Fibroblast of the aortic adventitia (primary cell): ENCODE measurements at regions not wholly inside any gene's neighbourhood (a gene's known extent, or its start where the extent isn't known, plus 50 kb on each side); places are given as distances from the start of the nearest gene placed in this dataset.

Experiments
- DNase-seq: peaks from one replicate; pipeline ENCODE4 v3.0.0-alpha.2; 2010; ENCODE audit warnings: low read depth
- H3K4me3 ChIP-seq: 2 replicates; pipeline ENCODE4 v1.5.1; 2011; ENCODE audit warnings: low read depth, mild to moderate bottlenecking, control low read depth, low read length, moderate library complexity
- TF ChIP-seq, protein P1 (sequence below): IDR thresholded peaks from 2 replicates; pipeline ENCODE4 v1.5.1; 2011; ENCODE audit warnings: mild to moderate bottlenecking, low read length, control low read depth, inconsistent platforms; ENCODE audit not compliant: insufficient read depth

DNA sequence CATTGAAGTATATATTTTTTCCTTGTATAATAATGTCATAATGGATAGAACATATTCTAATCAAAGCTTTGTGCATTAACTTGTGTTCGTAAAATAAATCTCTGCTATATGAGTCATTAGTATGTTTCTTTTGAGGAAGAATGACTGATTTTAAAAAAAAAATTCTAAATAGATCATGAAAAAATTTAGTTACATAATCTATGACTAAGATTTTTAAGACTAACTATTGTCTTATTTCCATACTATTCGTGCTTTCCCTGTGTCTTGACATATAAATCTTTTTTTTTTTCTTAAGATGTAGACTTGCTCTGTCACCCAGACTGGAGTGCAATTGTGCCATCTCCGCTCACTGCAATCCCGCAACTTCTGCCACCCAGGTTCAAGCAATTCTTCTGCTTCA, 226.1 kb downstream of the DSEL start:
- TF ChIP-seq, protein P1, sequence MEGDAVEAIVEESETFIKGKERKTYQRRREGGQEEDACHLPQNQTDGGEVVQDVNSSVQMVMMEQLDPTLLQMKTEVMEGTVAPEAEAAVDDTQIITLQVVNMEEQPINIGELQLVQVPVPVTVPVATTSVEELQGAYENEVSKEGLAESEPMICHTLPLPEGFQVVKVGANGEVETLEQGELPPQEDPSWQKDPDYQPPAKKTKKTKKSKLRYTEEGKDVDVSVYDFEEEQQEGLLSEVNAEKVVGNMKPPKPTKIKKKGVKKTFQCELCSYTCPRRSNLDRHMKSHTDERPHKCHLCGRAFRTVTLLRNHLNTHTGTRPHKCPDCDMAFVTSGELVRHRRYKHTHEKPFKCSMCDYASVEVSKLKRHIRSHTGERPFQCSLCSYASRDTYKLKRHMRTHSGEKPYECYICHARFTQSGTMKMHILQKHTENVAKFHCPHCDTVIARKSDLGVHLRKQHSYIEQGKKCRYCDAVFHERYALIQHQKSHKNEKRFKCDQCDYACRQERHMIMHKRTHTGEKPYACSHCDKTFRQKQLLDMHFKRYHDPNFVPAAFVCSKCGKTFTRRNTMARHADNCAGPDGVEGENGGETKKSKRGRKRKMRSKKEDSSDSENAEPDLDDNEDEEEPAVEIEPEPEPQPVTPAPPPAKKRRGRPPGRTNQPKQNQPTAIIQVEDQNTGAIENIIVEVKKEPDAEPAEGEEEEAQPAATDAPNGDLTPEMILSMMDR = no peak
- DNase-seq = no peak
- no peak overlapping the region for H3K4me3 ChIP-seq

DNA sequence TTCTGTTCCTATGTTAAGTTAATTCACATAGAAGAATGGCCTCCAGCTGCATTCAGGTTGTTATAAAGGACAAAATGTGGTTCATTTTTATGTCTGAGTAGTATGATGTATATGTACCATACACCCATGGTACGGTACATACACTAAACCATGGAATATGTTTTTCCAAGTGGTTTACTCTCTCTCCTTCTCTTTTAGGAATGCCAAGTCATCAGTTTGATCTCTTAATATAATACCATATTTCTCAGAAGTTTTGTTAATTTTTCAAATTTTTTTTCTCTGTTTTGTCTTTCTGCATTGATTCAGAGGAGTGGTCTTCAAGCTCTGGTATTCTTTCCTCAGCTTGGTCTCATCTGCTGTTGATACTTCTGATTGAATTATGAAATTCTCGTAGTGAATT, 230.9 kb downstream of the DSEL start:
- TF ChIP-seq, protein P1 = no peak

DNA sequence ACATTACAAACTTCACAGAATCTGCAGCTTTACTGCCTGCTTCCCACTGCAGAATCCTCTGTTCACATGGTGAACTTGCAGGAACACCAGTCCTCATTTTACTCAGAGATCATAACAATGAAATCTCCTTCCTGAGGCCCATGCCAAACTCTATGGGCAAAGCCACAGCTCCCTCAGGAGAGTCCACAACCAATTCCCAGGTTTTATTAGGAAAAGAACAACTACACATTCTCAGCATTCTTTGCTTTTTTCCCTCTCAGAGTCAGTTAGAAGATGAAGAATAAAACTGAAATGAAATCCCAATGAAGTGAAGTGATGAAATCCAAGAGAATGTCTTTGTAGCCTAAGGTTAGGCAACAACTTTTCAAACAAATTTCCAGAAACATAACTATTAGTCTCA, 233.7 kb downstream of the DSEL start:
- no peak overlapping the region for H3K4me3 ChIP-seq
- DNase-seq = peak; percentile 79
- TF ChIP-seq, protein P1 = no peak

More for the DNA sequence above, 230.9 kb downstream of the DSEL start:
- no peak overlapping the region for H3K4me3 ChIP-seq
- no peak for DNase-seq

DNA sequence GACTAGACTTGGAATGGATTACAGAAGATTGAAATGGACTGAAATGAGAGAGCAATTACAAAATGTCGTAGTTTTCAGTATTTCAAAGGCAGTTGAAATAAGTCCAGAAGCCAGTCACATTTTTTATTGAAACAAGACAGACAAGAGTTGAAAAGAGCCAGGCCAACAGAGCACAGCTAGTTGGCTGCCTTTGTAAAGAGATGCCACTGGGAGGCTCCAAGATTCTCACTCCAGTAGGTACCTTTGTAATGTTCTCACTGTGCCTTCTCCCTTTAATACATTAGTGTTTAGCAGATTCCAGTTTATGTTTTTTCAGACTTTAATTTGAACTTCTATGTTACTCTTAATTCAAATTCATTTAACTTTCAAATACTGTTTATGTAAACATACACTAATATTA, 234.8 kb downstream of the DSEL start:
- TF ChIP-seq, protein P1 = no peak
- H3K4me3 ChIP-seq = no peak overlapping the region
- no peak for DNase-seq

DNA sequence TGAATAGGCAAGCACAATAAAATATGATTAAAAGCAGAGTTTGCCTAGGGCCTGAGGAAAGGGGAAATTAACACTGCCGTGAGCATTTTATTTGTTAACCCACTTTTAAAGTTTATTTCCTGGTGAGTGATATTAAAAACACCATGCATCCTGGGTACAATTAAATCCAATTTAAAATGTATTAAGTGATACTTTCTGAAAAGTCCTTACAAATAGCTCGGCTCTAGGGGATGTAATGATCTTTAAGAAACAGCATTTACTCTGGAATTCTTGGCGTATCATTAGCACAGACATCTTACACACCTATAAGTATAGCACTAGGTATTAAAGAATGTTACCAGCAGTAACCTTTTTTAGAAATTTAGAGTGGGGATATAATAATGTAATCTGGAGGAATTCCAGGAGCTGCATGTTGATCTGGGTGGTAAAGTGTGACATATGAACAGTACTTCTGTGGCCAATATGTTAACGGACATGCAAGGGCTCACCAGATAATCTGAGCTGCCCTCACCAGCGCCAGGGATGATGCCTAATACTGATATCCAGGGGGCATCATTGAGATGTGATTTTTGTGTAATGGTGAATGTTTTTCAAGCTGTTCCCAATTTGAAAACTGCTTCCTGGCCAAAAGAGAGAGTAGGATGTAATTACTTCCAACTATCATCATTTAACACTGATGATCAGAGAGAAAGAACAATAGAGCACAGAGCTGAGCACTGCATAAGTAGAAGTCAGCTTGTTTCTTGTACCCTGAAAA, 235.9 kb downstream of the DSEL start:
- TF ChIP-seq, protein P1 = no peak
- no peak for DNase-seq
- no peak overlapping the region for H3K4me3 ChIP-seq

DNA sequence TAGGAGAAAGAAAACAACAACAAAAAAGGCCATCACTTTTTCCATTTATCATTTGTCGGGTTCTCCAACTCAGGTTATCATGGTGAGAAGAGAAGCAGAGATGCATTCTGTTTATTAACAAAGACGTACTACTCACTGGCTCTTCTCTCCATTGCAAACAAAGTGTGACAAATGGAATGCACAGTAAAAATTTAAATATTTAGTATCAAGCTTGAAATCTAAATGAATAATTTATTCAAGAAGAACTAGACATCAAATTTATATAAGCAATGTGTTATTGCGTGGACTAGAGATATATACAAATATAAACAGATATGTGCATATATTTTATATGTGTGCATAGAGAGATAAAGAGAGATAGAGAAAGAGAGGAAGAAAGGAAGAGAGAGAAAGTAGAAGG, 236.5 kb downstream of the DSEL start:
- TF ChIP-seq, protein P1 = no peak
- no peak for DNase-seq
- no peak overlapping the region for H3K4me3 ChIP-seq

DNA sequence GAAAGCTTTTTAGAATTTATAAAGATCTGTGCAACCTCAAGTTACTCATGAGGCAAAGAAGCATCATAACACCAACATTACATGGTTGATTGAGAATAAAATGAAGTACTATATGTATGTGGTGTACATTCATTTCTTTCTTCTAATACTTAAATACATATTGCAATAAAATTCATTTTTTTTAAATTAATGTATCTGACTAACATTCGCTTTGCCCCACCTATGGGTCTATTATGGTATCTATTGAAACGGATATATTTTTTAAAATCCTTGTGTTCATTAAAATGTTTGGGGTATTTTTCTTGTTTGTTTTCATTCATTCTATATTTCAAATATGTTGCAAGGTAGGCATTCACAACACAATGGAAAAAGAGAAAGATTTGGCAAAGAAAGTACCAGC, 237.5 kb downstream of the DSEL start:
- DNase-seq = no peak
- no peak overlapping the region for H3K4me3 ChIP-seq
- TF ChIP-seq, protein P1 = peak; percentile 6
